Hematopoietic multipotent progenitor cell treated with erythropoietin and hydrocortisone succinate and interleukin-3 and kit ligand, for 15 days (in vitro differentiated cells): ENCODE measurements at regions not wholly inside any gene's neighbourhood (a gene's known extent, or its start where the extent isn't known, plus 50 kb on each side); places are given as distances from the start of the nearest gene placed in this dataset.
"Not testable (repeated sequence)": the region's sequence is repeated elsewhere in the genome, so short reads cannot be mapped to it uniquely, and the experiment has no call there.

Experiments
- DNase-seq: peaks from one replicate; pipeline ENCODE4 v3.0.0-alpha.2; 2015; ENCODE audit warnings: low spot score

DNA sequence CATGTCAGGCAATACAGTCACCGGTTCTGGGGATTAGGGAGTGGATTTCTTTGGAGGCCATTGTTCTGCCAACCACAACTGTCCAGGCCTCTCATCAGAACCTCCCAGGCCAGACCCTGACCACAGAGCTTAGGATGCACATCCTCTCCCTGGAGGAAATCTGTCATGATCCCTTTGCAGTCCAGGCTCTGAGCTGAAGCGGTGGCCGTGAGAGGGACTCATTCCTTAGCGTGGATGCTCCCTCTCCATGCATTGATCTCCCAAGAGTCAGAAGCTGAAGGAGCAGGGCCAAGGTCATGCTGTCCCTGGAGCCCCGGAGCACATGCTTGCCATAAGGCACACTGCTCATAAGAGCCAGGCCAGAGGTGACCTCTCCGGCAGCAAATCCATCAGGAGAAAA is 181.4 kb downstream of the COPRS start:
- DNase-seq, result no peak

DNA sequence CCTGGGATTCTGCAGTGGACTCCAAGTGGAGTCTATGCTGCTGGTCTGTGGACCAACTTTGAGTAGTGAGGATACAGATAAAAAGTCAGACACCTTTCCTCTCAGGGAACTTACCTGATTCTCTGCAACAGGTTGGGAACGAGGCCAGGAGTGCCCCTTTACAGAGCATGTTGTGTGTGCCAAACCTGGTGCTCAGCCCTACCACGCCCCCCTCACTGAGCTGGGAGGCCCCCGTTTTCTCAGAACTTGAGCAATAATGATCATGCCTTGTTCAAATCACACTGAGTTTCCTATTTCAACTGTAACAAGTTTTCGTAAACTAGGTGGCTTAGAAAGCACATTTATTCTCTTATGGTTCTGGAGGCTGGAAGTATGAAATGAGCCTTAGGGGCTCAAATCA is 182.0 kb downstream of the COPRS start:
- DNase-seq, result no peak

DNA sequence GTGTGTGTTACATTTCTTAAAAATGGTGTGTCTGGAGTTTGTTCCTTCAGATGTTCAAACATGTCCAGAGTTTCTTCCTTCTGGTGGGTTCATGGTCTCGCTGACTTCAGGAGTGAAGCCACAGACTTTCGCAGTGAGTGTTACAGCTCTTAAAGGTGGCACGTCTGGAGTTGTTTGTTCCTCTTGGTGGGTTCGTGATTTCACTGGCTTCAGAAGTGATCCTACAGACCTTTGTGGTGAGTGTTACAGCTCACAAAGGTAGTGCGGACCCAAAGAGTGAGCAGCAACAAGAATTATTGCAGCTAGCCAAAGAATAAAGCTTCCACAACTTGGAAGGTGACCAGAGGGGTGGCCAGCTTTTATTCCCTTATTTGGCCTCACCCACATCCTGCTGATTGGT is 183.7 kb downstream of the COPRS start:
- DNase-seq, result not testable (repeated sequence)

DNA sequence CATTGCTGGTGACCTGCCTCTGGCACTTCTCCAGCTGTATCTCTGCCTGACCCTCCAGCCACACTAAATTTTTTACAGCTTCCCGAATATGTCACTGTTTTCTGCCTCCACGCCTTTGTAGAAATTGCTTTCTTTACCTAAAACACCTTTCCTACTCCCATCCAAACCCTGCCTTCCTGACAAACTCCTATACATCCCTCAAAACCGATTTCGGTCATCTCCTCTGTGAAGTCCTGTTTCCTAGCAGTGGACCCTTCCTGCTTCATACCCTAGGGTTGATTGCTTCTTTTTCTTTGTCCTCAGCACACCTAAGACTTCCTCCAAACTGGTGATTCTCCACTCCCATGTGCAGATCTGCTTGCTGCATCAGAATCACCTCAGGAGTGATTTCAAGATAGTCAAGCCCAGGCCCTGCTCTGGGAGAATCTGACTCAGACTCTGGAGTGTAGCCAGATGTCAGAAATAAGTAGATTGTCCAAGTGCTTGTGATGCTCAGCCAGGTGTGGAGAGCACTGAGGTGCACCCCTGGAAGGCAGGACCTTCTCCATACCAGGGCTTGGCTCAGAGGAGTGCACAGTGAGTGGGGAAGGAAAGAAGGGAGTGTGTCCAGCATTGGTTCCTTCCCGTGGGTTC is 184.2 kb downstream of the COPRS start:
- DNase-seq, result no peak

DNA sequence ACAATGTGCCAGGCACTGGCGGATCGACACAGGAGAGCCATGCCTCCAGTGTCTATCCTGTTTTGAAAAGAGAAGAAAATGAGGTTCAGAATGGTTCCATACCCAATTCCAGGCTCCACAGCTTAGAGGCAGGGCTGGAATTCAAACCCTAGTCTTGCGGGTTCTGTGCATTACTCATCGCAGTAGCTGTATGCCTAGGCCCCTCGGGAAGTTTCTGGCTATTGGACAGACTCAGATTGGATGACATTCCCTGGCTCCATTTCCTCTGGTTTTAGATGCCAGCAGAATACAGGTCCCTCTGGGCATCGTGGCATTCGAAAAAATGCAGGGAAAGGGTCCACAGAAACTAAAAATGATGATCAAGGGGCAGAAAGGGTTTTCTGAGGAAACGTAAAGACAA is 184.7 kb downstream of the COPRS start:
- DNase-seq, result no peak

DNA sequence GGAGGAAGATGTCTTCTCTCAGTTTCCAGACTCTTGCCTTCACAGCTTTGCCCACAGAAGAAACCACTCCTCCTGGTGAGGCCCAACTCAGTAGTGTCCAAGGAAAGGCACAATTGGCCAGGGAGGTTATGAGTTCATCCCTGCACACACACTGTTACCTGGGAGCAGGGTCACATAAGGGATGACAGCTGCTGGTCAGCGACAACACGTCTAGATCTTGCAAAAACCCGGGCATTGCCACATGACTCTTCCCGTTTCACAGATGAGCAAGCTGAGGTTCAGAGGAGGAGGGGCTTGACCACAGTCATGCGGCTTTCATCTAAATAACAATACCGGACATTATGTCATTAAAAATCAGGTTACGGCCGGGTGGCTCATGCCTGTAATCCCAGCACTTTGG is 186.0 kb downstream of the COPRS start:
- DNase-seq, result no peak

DNA sequence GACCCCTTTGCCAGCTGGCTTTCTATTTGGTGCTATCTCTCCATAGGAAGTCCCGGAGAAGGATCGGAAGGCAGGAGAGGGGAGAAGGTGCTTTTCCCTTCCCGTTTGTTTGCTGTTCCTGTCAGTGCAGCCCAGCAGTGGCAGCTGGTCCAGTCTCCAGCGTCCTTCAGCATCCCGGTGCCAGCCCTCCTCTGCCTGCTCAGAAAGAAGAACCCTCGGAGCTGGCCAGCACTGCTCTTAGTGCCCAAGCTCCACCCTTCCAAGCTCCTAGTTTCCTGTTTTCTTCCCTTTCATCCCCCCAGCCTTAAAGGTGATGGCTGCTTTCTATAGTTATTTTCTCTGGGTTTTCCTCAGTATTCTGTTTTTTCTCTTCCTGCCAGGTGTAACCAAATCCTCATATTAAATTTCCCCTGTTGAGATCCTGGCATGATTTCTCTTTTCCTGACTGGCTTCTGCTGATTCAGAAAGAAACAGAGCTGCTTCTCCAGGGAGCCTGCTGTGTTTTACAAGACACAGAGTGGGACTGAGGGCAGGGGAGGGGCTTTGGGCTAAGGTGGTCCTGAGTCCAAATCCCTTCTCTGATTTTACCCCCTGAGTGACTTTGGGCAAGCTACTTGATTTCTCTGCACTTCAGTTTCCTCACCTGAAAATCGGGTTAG is 186.8 kb downstream of the COPRS start:
- no peak for DNase-seq

DNA sequence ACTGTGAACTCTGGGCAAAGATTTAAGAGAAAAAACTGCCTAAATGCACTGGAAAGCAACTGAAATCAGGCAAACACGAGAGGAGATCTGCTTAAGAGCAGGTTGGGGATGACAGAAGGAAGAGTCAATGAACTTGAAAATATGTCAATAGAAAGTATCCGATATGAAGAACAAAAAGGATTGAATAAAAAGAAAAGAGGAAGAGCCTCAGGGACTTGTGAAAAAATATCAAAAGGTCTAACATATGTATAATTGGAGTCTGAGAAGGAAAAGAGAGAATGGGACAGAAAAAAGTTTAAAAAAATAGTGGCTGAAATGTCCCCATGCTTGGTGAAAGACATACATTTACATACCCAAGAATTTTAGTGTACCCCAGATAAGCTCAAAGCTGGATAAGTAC is 195.5 kb downstream of the COPRS start:
- no peak for DNase-seq

DNA sequence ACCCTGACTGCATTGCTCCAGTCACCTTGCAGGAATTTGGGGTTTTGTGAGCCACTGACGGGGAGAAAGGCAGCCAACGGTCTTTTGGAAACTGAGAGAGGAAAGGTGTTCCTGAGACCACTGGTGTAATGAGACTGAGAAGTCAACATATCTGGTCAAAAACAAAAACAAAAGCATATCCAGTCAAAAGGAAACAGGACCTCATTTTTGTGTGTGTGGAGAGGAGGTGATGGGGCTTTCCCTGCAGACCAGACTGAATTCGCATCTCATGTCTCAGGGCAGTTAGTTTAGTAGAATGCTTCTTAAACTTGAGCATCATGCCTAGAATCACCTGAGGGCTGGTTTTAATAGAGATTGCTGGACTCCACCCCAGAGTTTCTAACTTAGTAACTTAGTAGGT is 198.4 kb downstream of the COPRS start:
- no peak for DNase-seq

DNA sequence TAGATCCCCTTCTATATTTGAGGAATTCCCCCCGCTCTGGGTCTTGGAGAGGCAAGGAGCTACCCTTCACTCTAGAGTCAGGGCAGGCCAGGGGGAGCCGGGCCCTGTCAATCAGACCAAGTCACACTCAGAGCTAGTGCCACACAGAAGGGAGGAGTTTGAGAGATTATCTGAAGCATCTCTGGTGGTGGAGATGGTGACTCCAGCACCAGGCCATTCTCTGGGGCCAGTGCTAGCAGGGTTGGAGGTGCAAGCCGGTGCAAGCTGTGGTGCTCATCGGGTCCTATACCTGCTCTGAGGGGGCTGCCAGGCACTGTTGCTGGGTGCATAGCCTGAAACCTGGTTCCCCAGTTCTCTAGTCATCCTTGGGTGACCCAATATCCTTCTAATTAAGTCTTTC is 201.2 kb downstream of the COPRS start:
- DNase-seq, result no peak

DNA sequence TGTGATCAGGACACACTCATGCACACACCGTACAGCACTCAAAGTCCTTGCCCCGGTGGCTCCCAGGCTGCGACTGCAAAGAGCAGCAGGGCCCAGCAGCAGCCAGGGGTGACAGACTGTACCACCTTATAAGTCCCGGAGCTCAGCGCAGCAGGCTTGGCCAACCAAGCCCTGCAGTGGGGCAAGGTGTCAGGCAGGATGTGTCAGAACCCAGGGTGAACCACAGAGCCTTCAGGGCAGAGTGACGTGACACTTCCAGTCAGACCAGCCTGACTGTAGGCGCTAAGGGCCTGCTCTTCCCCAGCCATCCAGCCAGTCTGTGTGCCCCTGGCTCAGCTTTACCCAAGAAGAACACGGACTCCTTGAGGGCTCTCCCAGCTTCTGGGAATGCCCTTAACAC is 204.1 kb downstream of the COPRS start:
- no peak for DNase-seq

DNA sequence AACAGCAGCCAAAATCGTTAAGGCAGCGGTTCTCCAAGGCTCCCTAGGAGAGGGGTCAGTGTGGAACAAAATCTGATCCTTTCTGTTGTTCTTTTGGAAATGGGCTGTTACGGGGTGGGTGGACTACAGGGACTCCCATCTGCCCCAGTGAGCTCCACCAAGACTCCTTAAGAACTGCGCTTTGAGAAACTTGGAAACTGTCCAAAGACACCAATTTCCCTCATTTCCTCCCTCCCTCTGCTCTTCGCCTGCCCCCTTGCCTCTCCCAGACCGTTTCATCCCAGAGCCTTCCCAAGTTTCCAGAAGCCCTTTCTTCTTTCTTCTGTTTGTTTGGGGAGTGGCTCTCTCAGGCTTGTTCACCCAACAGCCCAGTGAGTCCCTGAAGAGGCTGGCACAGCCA is 205.4 kb downstream of the COPRS start:
- no peak for DNase-seq

DNA sequence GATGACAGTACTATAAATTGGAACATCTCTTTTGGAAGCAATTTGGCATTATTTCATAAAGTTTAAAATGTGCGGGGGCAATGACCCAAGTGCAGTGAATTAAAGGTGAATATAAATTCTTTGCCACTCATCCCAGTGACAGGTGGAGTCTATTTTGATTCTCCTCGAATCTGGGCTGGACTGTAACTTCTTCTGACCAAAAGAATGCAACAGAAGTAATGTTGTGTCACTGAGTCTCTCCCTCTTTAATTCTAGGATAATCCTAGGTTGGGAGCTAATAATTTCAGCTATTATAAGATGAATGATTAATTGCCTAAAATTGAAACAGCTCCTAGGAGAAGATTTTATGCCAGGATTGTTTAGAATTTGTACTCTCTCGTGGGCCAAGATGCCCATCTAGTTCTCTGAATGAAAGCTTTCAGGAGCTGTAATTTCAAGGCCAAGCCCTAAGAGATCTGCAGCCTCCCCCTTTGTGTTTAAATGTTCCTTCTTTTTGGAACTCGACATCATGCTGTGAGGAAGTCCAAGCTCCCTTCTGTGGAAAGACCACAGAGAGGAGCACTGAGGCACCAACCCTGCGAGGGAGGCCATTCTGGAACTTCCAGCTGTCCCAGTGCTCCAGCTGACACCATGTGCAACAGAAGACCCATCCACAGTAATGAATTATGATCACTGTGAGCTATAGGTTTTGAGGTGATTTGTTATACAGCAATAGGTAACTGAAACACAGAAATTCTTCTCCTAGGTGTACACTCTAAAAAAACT is 208.1 kb downstream of the COPRS start:
- no peak for DNase-seq

DNA sequence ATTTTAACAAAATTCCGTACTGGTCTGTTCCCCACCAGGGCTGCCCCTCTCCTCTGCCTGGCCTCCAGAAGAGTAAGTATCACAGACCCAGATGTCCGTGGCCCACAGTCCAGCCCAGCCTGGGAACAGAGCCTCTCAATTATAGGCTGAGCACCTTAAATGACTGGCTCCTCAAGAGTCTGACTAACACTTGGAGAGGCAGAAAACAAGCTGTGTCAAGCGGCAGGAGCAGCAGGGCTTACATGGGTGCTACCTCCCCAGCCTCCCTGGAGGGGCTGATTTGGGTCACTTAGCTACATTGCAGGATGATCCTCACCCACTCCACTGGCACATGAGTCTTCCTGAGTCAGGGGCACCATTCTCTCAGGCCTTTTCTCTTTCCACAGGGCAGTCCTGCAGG is 209.7 kb downstream of the COPRS start:
- DNase-seq, result no peak

DNA sequence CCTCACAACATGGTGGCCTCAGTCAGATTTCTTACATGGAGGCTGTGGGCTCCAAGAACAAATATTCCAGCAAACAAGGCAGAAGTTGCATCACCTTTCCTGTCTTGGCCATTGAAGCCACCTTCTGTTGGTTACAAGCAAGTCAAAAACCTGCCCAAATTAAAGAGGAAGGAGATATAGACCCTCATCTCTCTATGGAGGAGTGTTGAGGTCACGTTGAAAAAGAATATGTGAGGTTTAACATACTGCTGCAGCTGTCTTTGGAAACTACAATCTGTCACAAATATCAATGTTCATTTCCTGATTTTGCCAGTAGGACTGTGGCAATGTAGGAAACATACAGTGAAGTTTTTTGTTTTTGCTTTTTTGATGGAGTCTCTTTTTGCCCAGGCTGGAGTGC is 211.4 kb downstream of the COPRS start:
- no peak for DNase-seq

DNA sequence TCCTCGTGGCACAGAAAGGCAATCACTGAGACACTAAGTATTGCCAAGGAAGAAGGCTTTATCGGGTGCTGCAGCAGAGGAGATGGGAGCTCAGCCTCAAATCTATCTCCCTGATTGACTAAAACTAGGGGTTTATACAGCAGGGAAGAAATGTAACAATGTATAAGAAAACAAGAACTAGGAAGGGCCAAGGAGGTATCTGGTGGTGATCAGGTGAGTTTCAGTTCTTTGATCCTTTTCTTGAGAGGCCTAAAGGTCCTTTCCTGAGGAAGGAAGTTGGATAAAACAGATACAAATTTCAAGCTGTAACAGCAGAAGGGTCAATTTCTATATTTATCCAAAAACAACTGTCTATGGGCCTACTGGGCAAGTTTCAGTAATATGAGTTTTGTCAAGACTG is 212.4 kb downstream of the COPRS start:
- no peak for DNase-seq

DNA sequence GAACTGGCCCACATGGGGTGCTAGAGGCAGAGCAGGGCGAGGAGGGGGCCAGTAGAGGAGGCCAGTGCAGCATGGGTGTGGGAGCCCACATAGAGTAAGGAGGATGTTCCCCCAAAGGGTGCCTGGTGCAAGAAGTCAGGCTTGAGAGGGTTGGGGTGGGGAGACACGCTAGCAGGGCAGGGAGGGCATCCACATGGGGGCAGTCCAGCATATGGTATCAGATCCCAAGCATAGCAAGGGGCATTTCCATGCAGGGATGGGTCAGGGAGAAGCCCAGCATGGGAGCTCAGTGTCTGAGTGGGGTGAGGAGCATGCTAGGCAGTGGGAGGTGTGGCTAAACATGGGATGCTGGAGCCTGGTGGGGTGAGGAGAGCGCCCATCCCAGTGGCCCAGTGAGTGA is 213.7 kb downstream of the COPRS start:
- no peak for DNase-seq

DNA sequence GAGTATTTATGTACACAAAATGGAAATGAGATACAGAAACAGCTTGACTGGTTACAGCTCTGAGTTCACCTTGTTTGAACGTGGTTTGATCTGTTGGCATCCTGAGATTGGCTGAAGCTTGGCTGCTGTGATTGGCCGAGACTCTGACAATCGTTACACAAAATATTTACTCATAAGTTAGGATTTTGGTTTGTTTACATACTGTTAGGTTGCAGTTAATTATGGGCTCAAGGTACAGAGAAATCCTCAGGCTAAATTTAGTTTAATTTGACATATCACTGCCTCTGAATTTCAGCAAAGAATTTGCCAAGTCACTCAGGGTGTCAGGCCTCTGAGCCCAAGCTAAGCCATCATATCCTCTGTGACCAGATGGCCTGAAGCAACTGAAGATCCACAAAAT is 227.3 kb downstream of the COPRS start:
- DNase-seq, result no peak

DNA sequence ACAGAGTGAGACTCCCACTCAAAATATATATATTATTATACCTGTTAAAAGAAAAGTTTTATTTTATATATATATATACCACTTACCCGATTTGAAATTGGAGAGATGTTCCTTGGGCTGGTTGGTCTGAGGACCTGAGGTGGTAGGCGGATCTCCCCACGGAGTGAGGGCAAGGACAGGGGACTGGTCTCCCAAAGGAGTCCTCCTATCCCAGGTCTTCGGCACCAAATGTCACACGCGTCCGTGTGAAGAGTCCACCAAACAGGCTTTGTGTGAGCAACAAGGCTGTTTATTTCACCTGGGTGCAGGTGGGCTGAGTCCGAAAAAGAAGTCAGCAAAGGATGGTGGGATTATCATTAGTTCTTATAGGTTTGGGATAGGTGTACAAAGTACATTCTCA is 228.2 kb downstream of the COPRS start:
- DNase-seq, result not testable (repeated sequence)

DNA sequence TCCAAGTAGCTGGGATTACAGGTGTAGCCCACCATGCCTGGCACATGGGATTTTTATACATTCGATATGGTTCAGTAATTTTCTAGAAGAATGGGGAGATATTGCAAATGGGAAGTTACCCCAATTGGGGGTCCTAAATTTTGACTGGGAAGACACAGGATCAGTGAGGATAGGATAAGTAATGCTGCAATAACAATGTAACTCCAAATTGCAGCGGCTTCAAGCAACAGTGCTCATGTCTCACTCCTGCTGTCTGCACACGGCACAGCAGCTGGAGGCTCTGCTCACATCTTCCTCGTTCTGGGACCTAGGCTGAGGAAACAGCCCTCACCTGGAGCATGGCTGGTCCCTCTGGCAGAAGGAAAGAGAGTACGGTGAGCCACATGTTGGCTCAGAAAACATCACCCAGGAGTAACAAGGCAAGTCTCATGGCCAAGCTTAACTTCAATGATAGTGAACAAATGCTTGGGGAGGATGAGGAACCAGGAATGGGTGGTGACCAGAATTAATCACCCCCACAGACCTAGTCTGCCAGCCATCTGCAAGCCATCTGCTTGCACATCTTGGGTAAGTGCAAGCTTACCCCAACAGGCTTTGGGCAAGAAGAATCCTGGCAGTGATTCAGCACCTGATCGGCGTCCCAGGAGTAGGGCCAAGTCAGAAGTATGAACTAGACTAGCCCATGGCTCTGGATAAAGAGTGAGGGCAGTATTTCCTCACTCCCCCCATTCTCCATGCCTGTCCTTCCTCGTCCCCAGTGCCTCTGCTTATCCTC is 229.2 kb downstream of the COPRS start:
- no peak for DNase-seq

DNA sequence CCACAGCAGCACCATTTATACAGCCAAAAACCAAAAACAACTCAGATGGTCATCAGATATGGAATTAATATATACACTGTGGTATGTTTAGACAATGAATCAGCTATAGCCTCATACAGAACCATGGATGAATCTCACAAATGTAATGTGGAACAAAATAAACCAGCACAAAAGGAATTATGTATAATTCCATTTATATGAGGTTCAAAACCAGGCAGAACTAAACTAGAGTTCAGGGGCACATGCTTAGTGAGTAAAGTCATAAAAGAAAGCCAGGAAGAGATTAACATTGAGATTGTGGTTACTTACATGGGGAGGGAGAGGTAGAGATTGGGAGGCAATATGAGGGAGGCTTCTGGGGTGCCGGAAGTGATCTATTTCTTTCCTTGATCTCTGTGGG is 231.1 kb downstream of the COPRS start:
- DNase-seq, result no peak

DNA sequence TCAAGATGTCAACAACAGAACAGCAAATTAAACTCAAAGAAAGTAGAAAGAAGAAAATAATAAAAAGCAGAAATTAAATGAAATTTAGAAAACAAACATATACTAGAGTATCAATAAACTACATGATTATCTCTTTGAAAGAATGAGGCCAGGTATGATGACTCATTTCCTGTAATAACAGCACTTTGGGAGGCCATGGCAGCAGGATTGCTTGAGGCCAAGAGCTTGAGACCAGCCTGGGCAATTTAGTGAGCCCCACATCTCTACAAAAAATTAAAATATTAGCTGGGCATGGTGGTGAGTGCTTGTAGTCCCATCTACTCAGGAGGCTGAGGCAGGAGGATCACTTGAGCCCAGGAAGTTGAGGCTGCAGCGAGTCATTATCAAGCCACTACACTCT is 232.5 kb downstream of the RAB11FIP4 start:
- no peak for DNase-seq

DNA sequence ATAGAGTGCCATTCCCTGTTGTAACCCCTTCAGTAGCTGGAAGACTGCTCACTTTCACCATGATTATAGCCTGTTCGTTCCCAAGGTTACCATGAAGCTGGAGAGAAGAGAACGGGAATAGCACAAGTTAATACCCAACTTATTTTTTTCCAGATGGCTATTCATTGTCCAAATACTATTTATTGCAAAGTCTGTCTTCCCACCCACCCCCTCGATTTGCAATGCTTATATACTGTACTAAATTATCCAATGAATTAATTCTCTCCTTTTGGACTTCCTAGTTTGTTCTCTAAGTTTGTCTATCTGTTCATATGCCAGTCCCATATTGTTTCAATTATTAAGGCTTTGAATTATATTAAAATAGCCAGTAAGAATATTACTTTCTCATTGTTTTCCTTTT is 231.0 kb downstream of the RAB11FIP4 start:
- DNase-seq, result no peak
